Mesendoderm (in vitro differentiated cells): ENCODE measurements at regions not wholly inside any gene's neighbourhood (a gene's known extent, or its start where the extent isn't known, plus 50 kb on each side); places are given as distances from the start of the nearest gene placed in this dataset.

Experiments
- DNase-seq: peaks from one replicate; pipeline ENCODE4 v3.0.0; 2013
- H2AK5ac ChIP-seq: 2 replicates; pipeline ENCODE4 v1.6.1; 2013; ENCODE audit warnings: low read length, inconsistent platforms
- H2BK120ac ChIP-seq: 2 replicates; pipeline ENCODE4 v1.6.1; 2013; ENCODE audit warnings: low read depth, mild to moderate bottlenecking, low read length, moderate library complexity, mixed read lengths
- H2BK15ac ChIP-seq: replicated peaks from 2 replicates; pipeline ENCODE4 v1.6.1; 2013; ENCODE audit warnings: low read depth, mild to moderate bottlenecking, moderate library complexity
- H2BK5ac ChIP-seq: 2 replicates; pipeline ENCODE4 v1.6.1; 2013; ENCODE audit warnings: low read length, inconsistent platforms
- H3K18ac ChIP-seq: 2 replicates; pipeline ENCODE4 v1.6.1; 2013; ENCODE audit warnings: mild to moderate bottlenecking, low read length, mixed read lengths
- H3K23ac ChIP-seq: one replicate; pipeline ENCODE4 v1.6.1; 2013; ENCODE audit warnings: low read length
- H3K27ac ChIP-seq: 2 replicates; pipeline ENCODE4 v1.5.1; 2013; ENCODE audit warnings: low read depth, mild to moderate bottlenecking, inconsistent platforms, low read length, moderate library complexity
- H3K27me3 ChIP-seq: 2 replicates; pipeline ENCODE4 v1.6.1; 2013; ENCODE audit warnings: low read length, control low read depth, mild to moderate bottlenecking, inconsistent platforms; ENCODE audit not compliant: insufficient read depth, poor library complexity
- H3K36me3 ChIP-seq: 2 replicates; pipeline ENCODE4 v1.6.1; 2013; ENCODE audit warnings: low read length, inconsistent platforms; ENCODE audit not compliant: control insufficient read depth, insufficient read depth
- H3K4ac ChIP-seq: one replicate; pipeline ENCODE4 v1.6.1; 2013; ENCODE audit warnings: low read depth, mild to moderate bottlenecking, low read length, moderate library complexity
- H3K4me1 ChIP-seq: 2 replicates; pipeline ENCODE4 v1.6.1; 2013; ENCODE audit warnings: low read depth, low read length, inconsistent platforms; ENCODE audit not compliant: control insufficient read depth
- H3K4me2 ChIP-seq: 2 replicates; pipeline ENCODE4 v1.6.1; 2013; ENCODE audit warnings: low read length
- H3K4me3 ChIP-seq: 2 replicates; pipeline ENCODE4 v1.5.1; 2013; ENCODE audit warnings: mild to moderate bottlenecking, low read length
- H3K56ac ChIP-seq: one replicate; pipeline ENCODE4 v1.6.1; 2013; ENCODE audit warnings: low read length
- H3K79me1 ChIP-seq: 2 replicates; pipeline ENCODE4 v1.6.1; 2013; ENCODE audit warnings: low read length, inconsistent platforms
- H3K79me2 ChIP-seq: 2 replicates; pipeline ENCODE4 v1.6.1; 2013; ENCODE audit warnings: mild to moderate bottlenecking, low read length; ENCODE audit not compliant: control insufficient read depth, insufficient read depth
- H3K9ac ChIP-seq: 2 replicates; pipeline ENCODE4 v1.6.1; 2013; ENCODE audit warnings: low read length, inconsistent platforms
- H4K5ac ChIP-seq: one replicate; pipeline ENCODE4 v1.6.1; 2013; ENCODE audit warnings: low read length
- H4K8ac ChIP-seq: one replicate; pipeline ENCODE4 v1.6.1; 2013; ENCODE audit warnings: low read depth, mild to moderate bottlenecking, control low read depth, low read length, moderate library complexity
- WGBS: extraction: QIAGEN DNeasy Blood & Tissue Kit; methylation state at CpG from one replicate; pipeline ENCODE4 v1.1.7; 2013; ENCODE audit warnings: low lambda C conversion rate, missing lambda C conversion rate; ENCODE audit not compliant: insufficient coverage; ENCODE audit errors: extremely low coverage; 5-methylcytosine and 5-hydroxymethylcytosine counted together

- H3K23ac ChIP-seq = no peak overlapping the region
- H2AK5ac ChIP-seq = no peak overlapping the region
- no peak overlapping the region for H4K5ac ChIP-seq
- no peak overlapping the region for H3K4me2 ChIP-seq
- H4K8ac ChIP-seq = no peak overlapping the region
- no peak overlapping the region for H3K18ac ChIP-seq
- H3K56ac ChIP-seq = no peak overlapping the region
- no peak overlapping the region for H3K4ac ChIP-seq
- DNase-seq = no peak
- no peak overlapping the region for H2BK15ac ChIP-seq
- no peaks in the 10 kb centered on the region for H3K4me1 ChIP-seq
- WGBS = no CpG with 5 or more reads among the region's 16 CpGs
- no peaks in the 10 kb centered on the region for H3K79me1 ChIP-seq
- H2BK120ac ChIP-seq = no peak overlapping the region
- H3K4me3 ChIP-seq = no peak overlapping the region
- H2BK5ac ChIP-seq = no peak overlapping the region
- no peak overlapping the region for H3K27ac ChIP-seq
- no peaks in the 10 kb centered on the region for H3K79me2 ChIP-seq
- H3K36me3 ChIP-seq = no peaks in the 10 kb centered on the region
- H3K27me3 ChIP-seq = no peaks in the 10 kb centered on the region
- no peak overlapping the region for H3K9ac ChIP-seq
Observed at GRCh38 chr17:83144421-83145357, 65.3 kb downstream of the METRNL start.

- no peaks in the 10 kb centered on the region for H3K27me3 ChIP-seq
- no peak overlapping the region for H4K8ac ChIP-seq
- H3K27ac ChIP-seq = no peak overlapping the region
- no peaks in the 10 kb centered on the region for H3K36me3 ChIP-seq
- no peak overlapping the region for H2BK15ac ChIP-seq
- no peaks in the 10 kb centered on the region for H3K79me2 ChIP-seq
- H3K9ac ChIP-seq = no peak overlapping the region
- H3K4me3 ChIP-seq = no peak overlapping the region
- no peak overlapping the region for H3K18ac ChIP-seq
- H3K4me1 ChIP-seq = no peaks in the 10 kb centered on the region
- DNase-seq = no peak
- H3K56ac ChIP-seq = no peak overlapping the region
- no peak overlapping the region for H3K23ac ChIP-seq
- no CpG with 5 or more reads among the region's 5 CpGs for WGBS
- H4K5ac ChIP-seq = no peak overlapping the region
- H2AK5ac ChIP-seq = no peak overlapping the region
- no peak overlapping the region for H2BK5ac ChIP-seq
- no peak overlapping the region for H3K4me2 ChIP-seq
- no peaks in the 10 kb centered on the region for H3K79me1 ChIP-seq
- H2BK120ac ChIP-seq = no peak overlapping the region
- no peak overlapping the region for H3K4ac ChIP-seq
Observed at GRCh38 chr17:83145358-83145738, 65.9 kb downstream of the METRNL start.

GRCh38 chr17:83145831-83146230 lies 66.4 kb downstream of the METRNL start:
- Histone ChIP-seq H3K18ac (no peak overlapping the region), H4K8ac (no peak overlapping the region), H2BK5ac (no peak overlapping the region), H3K27ac (no peak overlapping the region), H2AK5ac (no peak overlapping the region), H3K27me3 (no peaks in the 10 kb centered on the region), H2BK120ac (no peak overlapping the region), H3K23ac (no peak overlapping the region), H3K79me1 (no peaks in the 10 kb centered on the region), H3K4ac (no peak overlapping the region), H4K5ac (no peak overlapping the region), H3K79me2 (no peaks in the 10 kb centered on the region), H3K56ac (no peak overlapping the region), H2BK15ac (no peak overlapping the region), H3K9ac (no peak overlapping the region), H3K4me3 (no peak overlapping the region), H3K4me1 (no peaks in the 10 kb centered on the region), H3K4me2 (no peak overlapping the region), H3K36me3 (no peaks in the 10 kb centered on the region)
- no CpG with 5 or more reads among the region's 7 CpGs for WGBS
- DNase-seq = no peak

GRCh38 chr17:83146347-83146746 lies 66.9 kb downstream of the METRNL start:
- Histone ChIP-seq H3K27ac (no peak overlapping the region), H3K4me1 (no peaks in the 10 kb centered on the region), H3K36me3 (no peaks in the 10 kb centered on the region), H2AK5ac (no peak overlapping the region), H3K79me2 (no peaks in the 10 kb centered on the region), H3K23ac (no peak overlapping the region), H2BK5ac (no peak overlapping the region), H3K4me2 (no peak overlapping the region), H2BK15ac (no peak overlapping the region), H3K4me3 (no peak overlapping the region), H4K5ac (no peak overlapping the region), H3K79me1 (no peaks in the 10 kb centered on the region), H3K56ac (no peak overlapping the region), H4K8ac (no peak overlapping the region), H3K9ac (no peak overlapping the region), H3K4ac (no peak overlapping the region), H3K18ac (no peak overlapping the region), H3K27me3 (no peaks in the 10 kb centered on the region), H2BK120ac (no peak overlapping the region)
- no CpG with 5 or more reads among the region's 4 CpGs for WGBS
- DNase-seq = no peak

- Histone ChIP-seq H3K79me2 (no peaks in the 10 kb centered on the region), H3K79me1 (no peaks in the 10 kb centered on the region), H3K36me3 (no peaks in the 10 kb centered on the region), H2BK120ac (no peak overlapping the region), H3K9ac (no peak overlapping the region), H2AK5ac (no peak overlapping the region), H3K27me3 (no peaks in the 10 kb centered on the region), H3K23ac (no peak overlapping the region), H4K8ac (no peak overlapping the region), H2BK15ac (no peak overlapping the region), H3K4me2 (no peak overlapping the region), H3K4ac (no peak overlapping the region), H3K56ac (no peak overlapping the region), H4K5ac (no peak overlapping the region), H3K4me3 (no peak overlapping the region), H3K18ac (no peak overlapping the region), H3K4me1 (no peaks in the 10 kb centered on the region), H2BK5ac (no peak overlapping the region), H3K27ac (no peak overlapping the region)
- DNase-seq = no peak
Observed at GRCh38 chr17:83147280-83147679, 67.9 kb downstream of the METRNL start.
